ENCODE measurements at regions not wholly inside any gene's neighbourhood (a gene's known extent, or its start where the extent isn't known, plus 50 kb on each side); places are given as distances from the start of the nearest gene placed in this dataset.

DNA sequence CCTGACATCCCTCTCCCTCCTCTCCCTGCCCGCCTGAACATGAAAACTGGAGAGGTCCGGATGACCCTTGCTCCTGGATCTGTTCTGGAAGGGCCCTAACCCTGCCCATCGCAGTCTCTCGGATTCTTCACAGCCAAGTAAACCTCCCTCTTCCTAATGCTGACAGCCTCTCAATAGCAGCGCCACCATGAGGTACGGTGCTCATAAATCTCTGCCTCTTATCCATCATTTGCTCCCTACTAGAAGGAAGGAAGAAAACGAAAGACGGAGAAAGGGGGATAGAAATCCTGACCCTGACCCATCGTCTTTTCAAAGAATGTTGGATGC lies 257.9 kb downstream of the BCL11A start:
- TF ChIP-seq, protein P1, sequence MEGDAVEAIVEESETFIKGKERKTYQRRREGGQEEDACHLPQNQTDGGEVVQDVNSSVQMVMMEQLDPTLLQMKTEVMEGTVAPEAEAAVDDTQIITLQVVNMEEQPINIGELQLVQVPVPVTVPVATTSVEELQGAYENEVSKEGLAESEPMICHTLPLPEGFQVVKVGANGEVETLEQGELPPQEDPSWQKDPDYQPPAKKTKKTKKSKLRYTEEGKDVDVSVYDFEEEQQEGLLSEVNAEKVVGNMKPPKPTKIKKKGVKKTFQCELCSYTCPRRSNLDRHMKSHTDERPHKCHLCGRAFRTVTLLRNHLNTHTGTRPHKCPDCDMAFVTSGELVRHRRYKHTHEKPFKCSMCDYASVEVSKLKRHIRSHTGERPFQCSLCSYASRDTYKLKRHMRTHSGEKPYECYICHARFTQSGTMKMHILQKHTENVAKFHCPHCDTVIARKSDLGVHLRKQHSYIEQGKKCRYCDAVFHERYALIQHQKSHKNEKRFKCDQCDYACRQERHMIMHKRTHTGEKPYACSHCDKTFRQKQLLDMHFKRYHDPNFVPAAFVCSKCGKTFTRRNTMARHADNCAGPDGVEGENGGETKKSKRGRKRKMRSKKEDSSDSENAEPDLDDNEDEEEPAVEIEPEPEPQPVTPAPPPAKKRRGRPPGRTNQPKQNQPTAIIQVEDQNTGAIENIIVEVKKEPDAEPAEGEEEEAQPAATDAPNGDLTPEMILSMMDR (IDR thresholded peaks at IDR 0.05; ENCODE audit: insufficient read depth, low read length), result no peak
- TF ChIP-seq POLR2AphosphoS5 (IDR thresholded peaks at IDR 0.05; ENCODE audit: low read depth), result no peak
- TF ChIP-seq, protein P2, sequence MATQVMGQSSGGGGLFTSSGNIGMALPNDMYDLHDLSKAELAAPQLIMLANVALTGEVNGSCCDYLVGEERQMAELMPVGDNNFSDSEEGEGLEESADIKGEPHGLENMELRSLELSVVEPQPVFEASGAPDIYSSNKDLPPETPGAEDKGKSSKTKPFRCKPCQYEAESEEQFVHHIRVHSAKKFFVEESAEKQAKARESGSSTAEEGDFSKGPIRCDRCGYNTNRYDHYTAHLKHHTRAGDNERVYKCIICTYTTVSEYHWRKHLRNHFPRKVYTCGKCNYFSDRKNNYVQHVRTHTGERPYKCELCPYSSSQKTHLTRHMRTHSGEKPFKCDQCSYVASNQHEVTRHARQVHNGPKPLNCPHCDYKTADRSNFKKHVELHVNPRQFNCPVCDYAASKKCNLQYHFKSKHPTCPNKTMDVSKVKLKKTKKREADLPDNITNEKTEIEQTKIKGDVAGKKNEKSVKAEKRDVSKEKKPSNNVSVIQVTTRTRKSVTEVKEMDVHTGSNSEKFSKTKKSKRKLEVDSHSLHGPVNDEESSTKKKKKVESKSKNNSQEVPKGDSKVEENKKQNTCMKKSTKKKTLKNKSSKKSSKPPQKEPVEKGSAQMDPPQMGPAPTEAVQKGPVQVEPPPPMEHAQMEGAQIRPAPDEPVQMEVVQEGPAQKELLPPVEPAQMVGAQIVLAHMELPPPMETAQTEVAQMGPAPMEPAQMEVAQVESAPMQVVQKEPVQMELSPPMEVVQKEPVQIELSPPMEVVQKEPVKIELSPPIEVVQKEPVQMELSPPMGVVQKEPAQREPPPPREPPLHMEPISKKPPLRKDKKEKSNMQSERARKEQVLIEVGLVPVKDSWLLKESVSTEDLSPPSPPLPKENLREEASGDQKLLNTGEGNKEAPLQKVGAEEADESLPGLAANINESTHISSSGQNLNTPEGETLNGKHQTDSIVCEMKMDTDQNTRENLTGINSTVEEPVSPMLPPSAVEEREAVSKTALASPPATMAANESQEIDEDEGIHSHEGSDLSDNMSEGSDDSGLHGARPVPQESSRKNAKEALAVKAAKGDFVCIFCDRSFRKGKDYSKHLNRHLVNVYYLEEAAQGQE (IDR thresholded peaks at IDR 0.05; ENCODE audit: insufficient replicate concordance, low read depth), result no peak
- TF ChIP-seq GABPA (IDR thresholded peaks at IDR 0.05; ENCODE audit: low read depth), result no peak
- no peak for TF ChIP-seq SPI1 (IDR thresholded peaks at IDR 0.05; ENCODE audit: borderline replicate concordance, low read depth)

Data from HL-60 (cell line).